Astrocyte (in vitro differentiated cells and primary cell): ENCODE measurements at regions not wholly inside any gene's neighbourhood (a gene's known extent, or its start where the extent isn't known, plus 50 kb on each side); places are given as distances from the start of the nearest gene placed in this dataset.
A peak's percentile ranks its signal among the peaks of the same experiment; 100 is the strongest.

Experiments used
- DNase-seq: peaks from one replicate; pipeline ENCODE4 v3.0.0-alpha.2; 2010; ENCODE audit warnings: low read depth
- FAIRE-seq: peaks from 2 replicates; lab custom pipeline; 2011; peaks lifted over from hg19 to GRCh38; lab: Jason Lieb, UNC
- H2AFZ ChIP-seq: 2 replicates; pipeline ENCODE4 v1.6.0; 2012; ENCODE audit warnings: low read depth, low read length, inconsistent platforms
- H3K27ac ChIP-seq: 2 replicates; pipeline ENCODE4 v1.5.1; 2011; ENCODE audit warnings: low read depth, low read length, inconsistent platforms
- H3K27me3 ChIP-seq: 2 replicates; pipeline ENCODE4 v1.6.0; 2011; ENCODE audit warnings: low read length, inconsistent platforms; ENCODE audit not compliant: insufficient read depth
- H3K36me3 ChIP-seq: 2 replicates; pipeline ENCODE4 v1.5.1; 2011; ENCODE audit warnings: low read length, inconsistent platforms; ENCODE audit not compliant: insufficient read depth
- H3K4me1 ChIP-seq: 2 replicates; pipeline ENCODE4 v1.5.1; 2011; ENCODE audit warnings: low read length, inconsistent platforms; ENCODE audit not compliant: insufficient read depth
- H3K4me2 ChIP-seq: 2 replicates; pipeline ENCODE4 v1.6.0; 2012; ENCODE audit warnings: low read length, inconsistent platforms
- H3K4me3 ChIP-seq: 2 replicates; pipeline ENCODE4 v1.5.1; 2011; ENCODE audit warnings: low read depth, mild to moderate bottlenecking, low read length, inconsistent platforms; ENCODE audit not compliant: insufficient read depth
- H3K79me2 ChIP-seq: 2 replicates; pipeline ENCODE4 v1.6.0; 2012; ENCODE audit warnings: mild to moderate bottlenecking, low read length, inconsistent platforms; ENCODE audit not compliant: insufficient read depth
- H3K9ac ChIP-seq: 2 replicates; pipeline ENCODE4 v1.6.0; 2012; ENCODE audit warnings: mild to moderate bottlenecking, low read length, inconsistent platforms
- H3K9me3 ChIP-seq: 2 replicates; pipeline ENCODE4 v1.5.1; 2012; ENCODE audit warnings: low read depth, mild to moderate bottlenecking, low read length, inconsistent platforms; ENCODE audit not compliant: insufficient read depth
- H4K20me1 ChIP-seq: 2 replicates; pipeline ENCODE4 v1.6.0; 2012; ENCODE audit warnings: low read length, inconsistent platforms; ENCODE audit not compliant: insufficient read depth
- H3K27ac Mint-ChIP-seq: one replicate; pipeline ENCODE4 v1.8.0; 2021; ENCODE audit warnings: mild to moderate bottlenecking, mixed read lengths; ENCODE audit not compliant: unreplicated experiment
- H3K27me3 Mint-ChIP-seq: one replicate; pipeline ENCODE4 v1.8.0; 2021; ENCODE audit warnings: low read depth, mixed read lengths; ENCODE audit not compliant: unreplicated experiment
- H3K36me3 Mint-ChIP-seq: one replicate; pipeline ENCODE4 v1.8.0; 2021; ENCODE audit warnings: low read depth, mixed read lengths; ENCODE audit not compliant: unreplicated experiment
- H3K4me1 Mint-ChIP-seq: one replicate; pipeline ENCODE4 v1.8.0; 2021; ENCODE audit warnings: low read depth, mixed read lengths; ENCODE audit not compliant: unreplicated experiment
- H3K4me3 Mint-ChIP-seq: one replicate; pipeline ENCODE4 v1.8.0; 2021; ENCODE audit warnings: mild to moderate bottlenecking, moderate library complexity, mixed read lengths; ENCODE audit not compliant: unreplicated experiment
- H3K9me3 Mint-ChIP-seq: one replicate; pipeline ENCODE4 v1.8.0; 2021; ENCODE audit warnings: mild to moderate bottlenecking, mixed read lengths; ENCODE audit not compliant: unreplicated experiment
- EZH2 ChIP-seq: IDR thresholded peaks from 2 replicates; pipeline ENCODE4 v1.6.1; 2012; ENCODE audit warnings: mild to moderate bottlenecking, low read length, inconsistent platforms; ENCODE audit not compliant: insufficient read depth
- TF ChIP-seq, protein P1 (sequence below): IDR thresholded peaks from 2 replicates; pipeline ENCODE4 v1.5.1; 2011; ENCODE audit warnings: low read depth, mild to moderate bottlenecking, inconsistent platforms, low read length, moderate library complexity; ENCODE audit not compliant: insufficient read depth

DNA sequence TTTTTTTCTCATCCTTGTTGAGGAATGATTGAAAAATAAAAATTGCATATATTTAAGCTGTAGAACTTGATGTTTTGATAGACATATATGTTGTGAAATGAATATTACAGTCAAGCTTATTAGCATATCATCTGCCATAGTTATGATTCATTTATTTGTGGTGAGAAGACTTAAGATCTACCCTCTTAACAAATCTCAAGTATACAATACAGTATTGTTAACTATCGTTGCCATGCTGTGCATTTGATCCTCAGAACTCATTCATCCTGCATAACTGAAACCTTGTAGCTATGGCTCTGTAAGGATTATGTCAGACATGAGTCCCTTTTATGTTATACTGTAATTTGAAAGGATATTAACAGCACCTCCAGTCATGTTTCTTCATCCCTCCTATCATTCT lies 2045.3 kb downstream of the ARAP2 start:
- H3K4me1 ChIP-seq = peaks cover 2% of the 10 kb centered on the region
- no peak overlapping the region for H3K4me3 ChIP-seq
- no peaks in the 10 kb centered on the region for H3K79me2 ChIP-seq
- H3K36me3 ChIP-seq = no peaks in the 10 kb centered on the region
- Mint-ChIP-seq H3K9me3 (peaks cover 2% of the 10 kb centered on the region), H3K4me1 (peaks cover 3% of the 10 kb centered on the region), H3K4me3 (no peak overlapping the region), H3K27me3 (no peaks in the 10 kb centered on the region), H3K36me3 (no peaks in the 10 kb centered on the region), H3K27ac (no peak overlapping the region)
- DNase-seq = no peak
- no peak overlapping the region for H3K9ac ChIP-seq
- H2AFZ ChIP-seq = no peak overlapping the region
- H4K20me1 ChIP-seq = no peaks in the 10 kb centered on the region
- no peaks in the 10 kb centered on the region for H3K9me3 ChIP-seq
- no peak overlapping the region for H3K27ac ChIP-seq
- no peak for TF ChIP-seq EZH2
- TF ChIP-seq, protein P1, sequence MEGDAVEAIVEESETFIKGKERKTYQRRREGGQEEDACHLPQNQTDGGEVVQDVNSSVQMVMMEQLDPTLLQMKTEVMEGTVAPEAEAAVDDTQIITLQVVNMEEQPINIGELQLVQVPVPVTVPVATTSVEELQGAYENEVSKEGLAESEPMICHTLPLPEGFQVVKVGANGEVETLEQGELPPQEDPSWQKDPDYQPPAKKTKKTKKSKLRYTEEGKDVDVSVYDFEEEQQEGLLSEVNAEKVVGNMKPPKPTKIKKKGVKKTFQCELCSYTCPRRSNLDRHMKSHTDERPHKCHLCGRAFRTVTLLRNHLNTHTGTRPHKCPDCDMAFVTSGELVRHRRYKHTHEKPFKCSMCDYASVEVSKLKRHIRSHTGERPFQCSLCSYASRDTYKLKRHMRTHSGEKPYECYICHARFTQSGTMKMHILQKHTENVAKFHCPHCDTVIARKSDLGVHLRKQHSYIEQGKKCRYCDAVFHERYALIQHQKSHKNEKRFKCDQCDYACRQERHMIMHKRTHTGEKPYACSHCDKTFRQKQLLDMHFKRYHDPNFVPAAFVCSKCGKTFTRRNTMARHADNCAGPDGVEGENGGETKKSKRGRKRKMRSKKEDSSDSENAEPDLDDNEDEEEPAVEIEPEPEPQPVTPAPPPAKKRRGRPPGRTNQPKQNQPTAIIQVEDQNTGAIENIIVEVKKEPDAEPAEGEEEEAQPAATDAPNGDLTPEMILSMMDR = no peak
- H3K27me3 ChIP-seq = no peaks in the 10 kb centered on the region
- no peak overlapping the region for H3K4me2 ChIP-seq
- FAIRE-seq = peak; percentile 70

DNA sequence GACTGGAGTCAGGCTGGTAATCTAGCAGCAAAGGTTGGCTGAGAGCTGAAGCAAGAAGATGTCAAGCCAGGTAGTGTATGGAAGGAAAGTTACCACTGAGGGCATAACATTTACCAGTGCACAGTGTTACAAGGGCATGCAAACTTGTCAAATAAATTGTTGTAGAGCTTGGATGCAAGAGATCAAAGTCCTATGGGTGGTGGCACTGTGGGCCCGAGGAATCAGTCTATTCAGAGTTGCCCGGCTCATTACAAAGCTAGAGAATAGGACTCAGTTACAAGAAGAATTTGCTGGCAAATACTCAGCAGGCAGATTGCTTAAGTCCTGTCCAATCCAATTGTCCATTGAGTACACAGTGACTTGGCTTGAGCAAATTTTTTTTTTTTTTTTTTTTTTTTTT lies 2043.8 kb downstream of the ARAP2 start:
- Histone ChIP-seq H4K20me1 (no peaks in the 10 kb centered on the region), H3K36me3 (no peaks in the 10 kb centered on the region), H3K27ac (no peak overlapping the region), H3K27me3 (no peaks in the 10 kb centered on the region), H2AFZ (no peak overlapping the region), H3K4me1 (no peaks in the 10 kb centered on the region), H3K4me3 (no peak overlapping the region), H3K4me2 (no peak overlapping the region), H3K9ac (no peak overlapping the region), H3K79me2 (no peaks in the 10 kb centered on the region), H3K9me3 (no peaks in the 10 kb centered on the region)
- no peak overlapping the region for H3K27ac Mint-ChIP-seq
- no peaks in the 10 kb centered on the region for H3K36me3 Mint-ChIP-seq
- DNase-seq (no peak), FAIRE-seq (no peak)
- H3K4me3 Mint-ChIP-seq = no peak overlapping the region
- no peaks in the 10 kb centered on the region for H3K27me3 Mint-ChIP-seq
- peaks cover 8% of the 10 kb centered on the region for H3K9me3 Mint-ChIP-seq
- TF ChIP-seq, protein P1 = no peak
- TF ChIP-seq EZH2 = no peak
- H3K4me1 Mint-ChIP-seq = no peaks in the 10 kb centered on the region

DNA sequence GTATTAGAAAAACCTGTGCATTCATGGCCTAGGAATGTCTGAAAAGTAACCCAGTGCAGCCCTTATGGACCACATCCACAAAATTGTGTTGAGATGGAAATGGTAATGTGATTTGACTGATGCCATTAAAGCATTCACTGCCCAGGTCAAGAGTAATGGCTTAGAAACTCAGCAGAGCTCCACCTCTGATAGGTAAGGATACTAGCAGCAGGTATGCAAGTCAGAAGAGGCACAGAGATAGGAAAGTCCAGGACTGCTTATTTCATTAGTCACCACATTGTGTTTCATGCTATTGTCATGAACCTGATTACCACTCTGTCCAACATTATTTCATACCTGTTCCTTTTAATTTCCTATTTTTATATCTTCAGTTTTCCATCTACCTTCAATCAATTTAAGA lies 2042.2 kb downstream of the ARAP2 start:
- FAIRE-seq = no peak
- TF ChIP-seq, protein P1 = no peak
- TF ChIP-seq EZH2 = no peak
- Histone ChIP-seq H3K4me3 (no peak overlapping the region), H3K27ac (no peak overlapping the region), H2AFZ (no peak overlapping the region), H3K36me3 (no peaks in the 10 kb centered on the region), H3K4me1 (no peaks in the 10 kb centered on the region), H3K79me2 (no peaks in the 10 kb centered on the region), H3K9ac (no peak overlapping the region), H3K9me3 (no peaks in the 10 kb centered on the region), H3K27me3 (no peaks in the 10 kb centered on the region), H4K20me1 (no peaks in the 10 kb centered on the region), H3K4me2 (no peak overlapping the region)
- DNase-seq = no peak
- Mint-ChIP-seq H3K27me3 (no peaks in the 10 kb centered on the region), H3K27ac (no peak overlapping the region), H3K9me3 (peaks cover 11% of the 10 kb centered on the region), H3K4me3 (no peak overlapping the region), H3K4me1 (no peaks in the 10 kb centered on the region), H3K36me3 (no peaks in the 10 kb centered on the region)
